GM23248 (cell line): ENCODE measurements at regions not wholly inside any gene's neighbourhood (a gene's known extent, or its start where the extent isn't known, plus 50 kb on each side); places are given as distances from the start of the nearest gene placed in this dataset.
"Not testable (repeated sequence)": the region's sequence is repeated elsewhere in the genome, so short reads cannot be mapped to it uniquely, and the experiment has no call there.

Experiments
- EZH2 ChIP-seq: fragments of 200-600 bp; sonication (generic); IDR thresholded peaks from 2 replicates; pipeline ENCODE4 v1.6.1; 2018; ENCODE audit warnings: antibody characterized with exemption, mild to moderate bottlenecking; ENCODE audit not compliant: insufficient read depth, poor library complexity, severe bottlenecking
- EZH2phosphoT487 ChIP-seq: fragments of 200-600 bp; sonication (generic); IDR thresholded peaks from 2 replicates; pipeline ENCODE4 v1.6.1; 2018; ENCODE audit warnings: antibody characterized with exemption, moderate library complexity, mild to moderate bottlenecking, low read depth; ENCODE audit not compliant: insufficient read depth

GRCh38 chr4:123004079-123004478, 81.7 kb upstream of the NUDT6 start:
- TF ChIP-seq EZH2, EZH2phosphoT487: not testable (repeated sequence)
